MCF 10A (cell line): ENCODE measurements at regions not wholly inside any gene's neighbourhood (a gene's known extent, or its start where the extent isn't known, plus 50 kb on each side); places are given as distances from the start of the nearest gene placed in this dataset.
"Not testable (repeated sequence)": the region's sequence is repeated elsewhere in the genome, so short reads cannot be mapped to it uniquely, and the experiment has no call there.

ENCODE experiments used
- BruUV-seq: library from RNA; stranded (reverse); fragments of 400-500 nt; replicated peaks from 2 replicates; lab custom pipeline; 2021; lab: Mats Ljungman, UMichigan
- CTCF ChIA-PET: fragments of 300-600 bp; sonication (Branson Sonifier 250); formaldehyde crosslinking; extraction: SDS; loops from one replicate; lab custom pipeline; 2021; ENCODE audit warnings: antibody characterized with exemption, inconsistent platforms; lab: Yijun Ruan, JAX
- POLR2A ChIA-PET: fragments of 300-600, 350-650 bp; sonication (Branson Sonifier 250); formaldehyde crosslinking; extraction: SDS; loops from one replicate; lab custom pipeline; 2020; ENCODE audit warnings: antibody characterized with exemption, inconsistent platforms; lab: Yijun Ruan, JAX
- DNase-seq: peaks from one replicate; pipeline ENCODE4 v3.0.0-alpha.2; 2018; ENCODE audit not compliant: unreplicated experiment
- H3K27ac Mint-ChIP-seq: one replicate; pipeline ENCODE4 v1.8.0; 2022; ENCODE audit warnings: mild to moderate bottlenecking, low read depth, mixed read lengths; ENCODE audit not compliant: unreplicated experiment
- H3K27me3 Mint-ChIP-seq: one replicate; pipeline ENCODE4 v1.8.0; 2022; ENCODE audit warnings: mixed read lengths; ENCODE audit not compliant: insufficient read depth, unreplicated experiment
- H3K36me3 Mint-ChIP-seq: one replicate; pipeline ENCODE4 v1.8.0; 2022; ENCODE audit warnings: mild to moderate bottlenecking, moderate library complexity, mixed read lengths; ENCODE audit not compliant: insufficient read depth, unreplicated experiment
- H3K4me1 Mint-ChIP-seq: one replicate; pipeline ENCODE4 v1.8.0; 2022; ENCODE audit warnings: mixed read lengths; ENCODE audit not compliant: insufficient read depth, unreplicated experiment
- H3K4me3 Mint-ChIP-seq: one replicate; pipeline ENCODE4 v1.8.0; 2022; ENCODE audit warnings: mild to moderate bottlenecking, moderate library complexity, mixed read lengths; ENCODE audit not compliant: unreplicated experiment
- H3K9me3 Mint-ChIP-seq: one replicate; pipeline ENCODE4 v1.8.0; 2022; ENCODE audit warnings: mixed read lengths; ENCODE audit not compliant: unreplicated experiment
- CTCF ChIP-seq: fragments of 200-600 bp; IDR thresholded peaks from one replicate; pipeline ENCODE4 v1.8.0; 2022; ENCODE audit warnings: antibody characterized with exemption, mild to moderate bottlenecking; ENCODE audit not compliant: unreplicated experiment
- intact Hi-C: fragments of 100-400 bp; cut with micrococcal nuclease; formaldehyde crosslinking; loops from 2 replicates; pipeline ENCODE4 v1.14.1; 2022

- no peak for TF ChIP-seq CTCF
- intact Hi-C loops: no loop called here
Observed at GRCh38 chr2:38461470-38461869, 84.4 kb upstream of the ATL2 start.

GRCh38 chr2:38460313-38460712 lies 83.2 kb upstream of the ATL2 start:
- H3K9me3 Mint-ChIP-seq: no peaks in the 10 kb centered on the region
- no peak overlapping the region for H3K4me3 Mint-ChIP-seq
- H3K27me3 Mint-ChIP-seq: no peaks in the 10 kb centered on the region
- no TSS peak for BruUV-seq
- ChIA-PET CTCF (interaction anchor here (0.8 to 4.3 kb wide), 2 partner anchors 85 to 280 kb away, joined by 3 to 22 read pairs; no protein-coding TSS in a partner anchor), POLR2A (interaction anchor here (1.0 to 5.0 kb wide), 5 partner anchors 12 to 84 kb away, joined by 3 to 91 read pairs (median 4); partner anchors contain the start of gene ATL2)
- no peak for DNase-seq
- TF ChIP-seq CTCF: no peak
- intact Hi-C loops: no loop called here
- H3K27ac Mint-ChIP-seq: peak overlapping the region; percentile 66
- peaks cover 4% of the 10 kb centered on the region for H3K36me3 Mint-ChIP-seq
- peaks cover 18% of the 10 kb centered on the region for H3K4me1 Mint-ChIP-seq

More at GRCh38 chr2:38461470-38461869, 84.4 kb upstream of the ATL2 start:
- H3K4me3 Mint-ChIP-seq: peak overlapping the region; percentile 43
- CTCF ChIA-PET: interaction anchor here (2.8 to 4.3 kb wide), 2 partner anchors 14 to 86 kb away, joined by 16 to 22 read pairs; no protein-coding TSS in a partner anchor
- no peaks in the 10 kb centered on the region for H3K27me3 Mint-ChIP-seq
- H3K36me3 Mint-ChIP-seq: peaks cover 4% of the 10 kb centered on the region
- peak overlapping the region; percentile 98 for H3K27ac Mint-ChIP-seq
- no peaks in the 10 kb centered on the region for H3K9me3 Mint-ChIP-seq
- POLR2A ChIA-PET: interaction anchor here (1.0 to 5.0 kb wide), 10 partner anchors 8 to 259 kb away, joined by 3 to 91 read pairs (median 8); partner anchors contain the start of gene ATL2
- no TSS peak for BruUV-seq
- DNase-seq: no peak
- peaks cover 25% of the 10 kb centered on the region for H3K4me1 Mint-ChIP-seq

DNA sequence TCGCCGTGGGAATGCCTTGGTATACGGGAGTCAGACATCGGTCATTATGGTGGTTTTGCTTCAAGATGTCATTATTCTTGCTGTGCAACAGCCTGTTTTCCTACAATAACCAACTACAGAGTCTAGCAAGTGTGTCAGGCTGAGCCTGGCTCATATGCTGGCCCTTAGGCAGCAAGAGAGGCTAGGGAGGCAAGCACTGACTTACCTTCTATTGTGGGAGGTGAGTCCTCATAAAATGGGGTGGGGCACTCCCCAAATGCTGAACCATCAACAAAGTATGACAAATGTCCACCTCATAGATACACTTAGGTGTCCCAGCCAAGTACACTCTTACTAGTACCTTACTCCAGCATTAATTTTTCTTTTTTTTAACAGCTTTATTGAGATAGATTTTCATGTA lies 77.0 kb upstream of the ATL2 start:
- no peaks in the 10 kb centered on the region for H3K9me3 Mint-ChIP-seq
- H3K4me3 Mint-ChIP-seq: no peak overlapping the region
- BruUV-seq: no TSS peak
- H3K27ac Mint-ChIP-seq: no peak overlapping the region
- CTCF ChIA-PET: interaction anchor here (0.7 to 1.6 kb wide), 2 partner anchors 13 to 78 kb away, joined by 4 to 6 read pairs; no protein-coding TSS in a partner anchor
- POLR2A ChIA-PET: interaction anchor here (2.4 to 5.4 kb wide), 2 partner anchors 9 to 77 kb away, joined by 7 to 50 read pairs; partner anchors contain the start of gene ATL2
- H3K36me3 Mint-ChIP-seq: no peaks in the 10 kb centered on the region
- no peak for DNase-seq
- H3K27me3 Mint-ChIP-seq: no peaks in the 10 kb centered on the region
- intact Hi-C loops: no loop called here
- no peak for TF ChIP-seq CTCF
- peaks cover 19% of the 10 kb centered on the region for H3K4me1 Mint-ChIP-seq

GRCh38 chr2:38451778-38452177 lies 74.7 kb upstream of the ATL2 start:
- H3K4me3 Mint-ChIP-seq, DNase-seq, BruUV-seq, H3K36me3 Mint-ChIP-seq, H3K27ac Mint-ChIP-seq, H3K9me3 Mint-ChIP-seq, intact Hi-C loops, H3K27me3 Mint-ChIP-seq: not testable (repeated sequence)
- ChIA-PET CTCF (interaction anchor here (0.9 kb wide), 1 partner anchor 20 kb away, joined by 3 read pairs; no protein-coding TSS in a partner anchor), POLR2A (interaction anchor here (1.6 kb wide), 1 partner anchor 75 kb away, joined by 6 read pairs; no protein-coding TSS in a partner anchor)
- peaks cover 19% of the 10 kb centered on the region for H3K4me1 Mint-ChIP-seq
